GDM1 (cell line): ENCODE measurements at regions not wholly inside any gene's neighbourhood (a gene's known extent, or its start where the extent isn't known, plus 50 kb on each side); places are given as distances from the start of the nearest gene placed in this dataset.
"Not testable (repeated sequence)": the region's sequence is repeated elsewhere in the genome, so short reads cannot be mapped to it uniquely, and the experiment has no call there.

ENCODE experiments used
- DNase-seq: peaks from one replicate; lab custom pipeline; 2025; lab: John Stamatoyannopoulos, UW

DNA sequence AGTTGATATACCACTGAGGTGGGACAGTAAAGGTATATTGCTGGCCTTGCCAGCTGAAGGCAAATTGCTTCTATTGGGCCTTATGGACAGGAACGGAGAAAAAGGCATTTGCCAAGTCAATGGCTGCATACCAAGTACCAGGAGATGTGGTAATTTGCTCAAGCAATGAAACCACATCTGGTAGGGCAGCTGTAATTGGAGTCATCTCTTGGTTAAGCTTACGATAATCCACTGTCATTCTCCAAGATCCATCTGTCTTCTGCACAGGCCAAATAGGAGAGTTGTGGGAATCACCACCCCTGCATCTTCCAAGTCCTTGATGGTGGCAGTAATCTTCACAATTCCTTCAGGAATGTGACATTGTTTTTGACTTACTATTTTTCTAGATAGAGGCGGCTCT is 350.7 kb upstream of the ADAMTS5 start:
- DNase-seq = not testable (repeated sequence)

DNA sequence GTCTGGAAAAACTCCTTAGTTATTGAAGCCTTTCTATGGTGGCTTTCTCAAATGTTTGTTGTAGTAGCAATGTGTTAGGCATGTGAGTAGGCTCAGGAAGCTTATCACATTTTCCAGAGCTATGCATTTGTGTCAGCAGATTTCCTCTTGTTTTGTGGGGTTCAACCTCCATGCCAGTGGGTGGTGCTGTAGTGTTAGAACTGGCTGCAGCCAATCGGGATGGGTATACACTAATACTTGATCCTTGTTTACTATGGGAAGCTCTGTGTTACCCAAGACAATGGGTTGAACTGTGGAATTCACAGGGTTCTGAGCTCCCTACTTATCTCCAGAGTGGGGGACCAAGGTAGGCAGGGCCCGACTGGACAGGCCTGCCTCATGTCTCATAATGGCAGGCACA is 348.5 kb upstream of the ADAMTS5 start:
- no peak for DNase-seq

DNA sequence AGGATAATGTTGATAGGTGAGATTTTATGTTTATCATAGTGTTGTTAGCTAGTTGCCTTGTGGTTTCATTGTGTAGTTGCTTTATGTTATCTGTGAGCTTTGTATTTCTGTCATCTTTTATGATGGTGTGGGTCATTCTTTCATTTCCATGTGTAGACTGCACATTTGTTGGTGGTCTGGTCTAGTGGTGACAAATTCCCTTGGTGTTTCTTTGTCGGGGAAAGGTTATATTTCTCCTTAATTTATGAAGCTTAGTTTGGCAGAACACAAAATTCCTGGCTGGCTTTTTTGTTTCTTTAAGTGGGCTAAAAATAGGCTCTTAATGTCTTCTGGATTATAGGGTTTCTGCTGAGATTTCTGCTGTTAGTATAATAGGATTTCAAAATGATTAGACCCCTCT is 347.2 kb upstream of the ADAMTS5 start:
- no peak for DNase-seq

DNA sequence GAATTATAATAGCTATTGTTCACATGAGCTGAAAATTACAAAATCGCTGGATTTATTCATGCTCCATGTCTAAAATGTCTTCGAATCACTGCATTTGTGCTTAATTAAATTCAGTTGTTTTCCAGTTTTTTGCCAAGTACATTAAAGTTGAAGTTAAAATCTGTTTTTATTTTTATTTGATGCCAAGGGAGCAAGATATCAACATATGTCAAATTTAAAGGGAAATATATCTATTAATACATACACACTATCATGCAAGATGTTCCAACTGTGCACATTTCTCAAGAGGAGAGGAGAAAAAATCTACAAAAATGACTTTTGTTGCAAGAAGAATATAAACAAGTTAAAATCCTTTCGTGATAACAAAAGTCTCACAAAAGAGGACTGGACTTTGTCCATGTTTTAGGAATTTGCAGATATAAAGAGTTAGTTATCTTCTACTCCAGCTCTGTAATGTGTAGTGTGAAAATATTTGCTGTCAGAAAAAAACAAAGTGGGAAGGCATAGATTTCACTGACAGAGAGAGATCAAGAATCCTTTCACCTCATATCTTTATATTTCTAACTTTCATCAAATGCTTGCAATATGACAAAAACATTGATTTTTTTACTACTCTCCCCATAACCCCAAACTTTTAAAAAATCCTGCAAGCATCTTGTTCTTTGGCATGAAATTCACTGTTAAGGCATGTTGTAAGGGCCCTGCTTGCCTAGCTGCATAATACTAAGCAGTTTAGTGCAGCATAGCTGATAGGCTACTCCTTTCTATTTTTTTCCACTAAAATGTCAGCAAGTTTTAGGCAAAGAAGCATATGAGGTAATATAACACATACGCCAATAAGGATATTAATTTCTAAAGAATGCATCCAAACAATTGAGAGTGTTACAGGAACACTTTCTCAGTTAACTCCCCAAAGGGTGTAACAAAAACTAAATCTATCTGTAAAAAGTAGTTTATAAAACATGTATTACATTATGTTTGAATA is 340.2 kb upstream of the ADAMTS5 start:
- DNase-seq = no peak

DNA sequence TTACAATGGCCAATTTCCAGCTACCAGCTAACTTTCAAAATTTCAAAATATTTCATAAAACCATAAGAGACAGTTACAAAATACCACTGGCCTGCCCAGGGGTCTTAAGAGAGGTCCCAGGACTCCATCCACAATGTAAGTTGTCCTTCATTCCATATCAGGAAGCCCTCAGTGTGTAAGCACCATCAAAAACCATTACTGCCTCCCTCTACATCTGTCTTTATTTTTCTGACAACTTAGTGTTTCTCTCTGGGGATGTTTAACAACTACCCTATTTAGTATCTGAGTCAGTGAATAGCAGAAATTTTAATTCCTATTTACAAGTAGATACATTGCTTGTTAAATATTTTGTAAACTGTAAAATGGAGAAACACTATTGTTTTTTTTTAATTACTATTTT is 339.3 kb upstream of the ADAMTS5 start:
- no peak for DNase-seq

DNA sequence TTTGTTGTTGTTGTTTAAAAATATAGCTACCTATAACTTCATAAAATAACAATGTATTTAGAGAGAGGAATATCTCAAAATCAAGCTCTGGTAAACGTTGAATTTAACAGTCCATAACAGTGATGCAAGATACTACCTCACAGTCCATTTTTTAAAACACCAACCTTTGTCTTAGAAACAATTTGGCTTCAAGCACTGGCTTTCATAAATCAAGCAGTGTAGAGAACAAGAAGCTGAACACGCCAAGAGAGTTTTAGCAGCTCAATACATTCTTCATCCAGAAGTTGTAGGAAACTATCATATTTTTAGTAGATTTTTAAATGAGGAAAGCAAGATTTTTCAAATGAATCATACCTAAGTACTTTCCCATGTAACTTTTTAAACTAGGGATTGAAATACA is 334.3 kb upstream of the ADAMTS5 start:
- DNase-seq = no peak

DNA sequence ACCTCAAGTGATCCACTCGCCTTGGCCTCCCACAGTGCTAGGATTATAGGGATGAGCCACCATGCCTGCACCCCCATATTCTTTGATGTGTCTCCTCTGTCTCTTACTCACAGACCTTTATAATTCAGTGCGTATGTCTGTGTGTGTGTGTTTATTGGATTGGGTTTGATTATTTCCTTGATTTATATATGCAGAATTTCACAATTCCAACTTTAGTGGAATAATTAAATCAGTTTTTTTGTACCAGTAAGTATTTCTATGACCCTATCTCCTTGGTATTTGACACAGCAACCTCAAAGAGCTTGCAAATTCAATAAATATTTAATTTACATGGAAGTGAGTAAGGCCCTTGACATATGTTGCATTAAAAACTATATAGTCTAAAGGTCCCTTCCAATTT is 333.9 kb upstream of the ADAMTS5 start:
- DNase-seq = no peak

DNA sequence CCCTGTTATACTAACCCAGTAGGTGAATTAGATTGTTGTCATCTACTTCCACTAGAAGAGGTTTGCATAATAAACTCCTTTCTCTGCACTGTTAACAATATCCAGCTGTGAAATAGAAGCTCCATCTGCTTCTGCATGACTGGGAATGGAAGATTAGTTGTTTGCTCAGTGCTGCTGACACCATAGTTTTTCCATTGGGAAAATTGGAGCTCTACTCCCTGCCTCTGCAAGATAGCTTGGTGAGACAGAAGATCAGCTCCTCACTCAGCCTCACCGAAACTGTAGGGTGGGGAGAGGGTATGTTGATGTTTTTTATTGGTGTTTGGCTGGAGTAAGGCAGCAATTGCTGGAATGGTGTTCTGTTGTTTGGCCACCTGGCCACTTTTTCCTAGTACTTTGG is 331.6 kb upstream of the ADAMTS5 start:
- no peak for DNase-seq

DNA sequence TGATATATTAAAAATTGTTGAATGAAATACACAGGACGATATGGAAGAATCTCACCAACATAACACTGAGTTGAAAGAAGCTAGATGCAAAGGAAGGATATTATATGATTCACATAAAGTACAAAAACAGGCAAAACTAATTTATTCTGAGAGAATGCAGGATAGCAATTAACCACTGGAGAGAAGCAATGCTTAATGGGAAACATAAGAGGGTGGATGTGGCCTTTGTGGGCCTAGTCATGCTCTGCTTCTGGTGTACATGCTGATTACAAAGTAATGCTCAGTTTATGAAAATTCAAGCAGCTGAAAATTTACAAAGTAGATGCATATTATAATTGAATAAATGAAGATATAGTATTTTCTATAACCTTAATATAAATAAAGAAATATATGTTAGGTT is 326.4 kb upstream of the ADAMTS5 start:
- no peak for DNase-seq

DNA sequence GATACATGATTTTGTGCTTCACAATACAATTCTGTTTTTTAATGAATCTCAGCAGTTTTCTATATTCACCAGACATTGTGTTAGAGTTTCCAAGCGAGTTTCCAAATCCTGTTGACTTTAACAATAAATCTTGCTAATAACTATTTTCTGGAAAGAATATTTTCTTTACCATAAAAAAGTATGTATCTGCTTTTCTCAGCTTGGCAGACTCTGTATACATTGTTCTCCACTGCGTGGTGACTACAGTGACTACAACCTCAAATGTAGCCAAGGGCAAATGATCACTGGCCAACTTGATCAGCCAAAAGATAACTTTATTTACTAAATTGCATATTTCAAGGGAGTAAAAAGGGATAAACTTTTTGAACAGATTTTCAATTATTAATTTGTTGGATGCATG is 325.9 kb upstream of the ADAMTS5 start:
- DNase-seq = no peak

DNA sequence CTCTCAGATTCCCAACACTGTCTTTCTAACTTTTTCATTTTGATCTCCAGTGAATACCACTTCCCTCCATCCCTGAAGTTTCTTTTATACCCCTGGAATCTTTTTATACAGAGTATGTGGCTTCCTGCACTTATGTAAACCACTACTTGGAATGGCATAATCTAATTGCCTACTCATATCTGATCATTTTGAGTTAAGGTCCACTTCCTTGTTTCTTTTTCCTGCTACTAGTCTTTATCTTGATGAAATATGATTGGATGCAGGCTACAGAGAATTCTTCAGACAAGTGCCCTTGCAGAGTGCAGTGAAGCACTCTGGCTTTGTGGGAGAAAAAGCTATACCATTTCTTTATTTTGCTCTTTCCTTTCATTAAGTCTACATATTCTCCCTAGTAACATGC is 325.3 kb upstream of the ADAMTS5 start:
- no peak for DNase-seq

DNA sequence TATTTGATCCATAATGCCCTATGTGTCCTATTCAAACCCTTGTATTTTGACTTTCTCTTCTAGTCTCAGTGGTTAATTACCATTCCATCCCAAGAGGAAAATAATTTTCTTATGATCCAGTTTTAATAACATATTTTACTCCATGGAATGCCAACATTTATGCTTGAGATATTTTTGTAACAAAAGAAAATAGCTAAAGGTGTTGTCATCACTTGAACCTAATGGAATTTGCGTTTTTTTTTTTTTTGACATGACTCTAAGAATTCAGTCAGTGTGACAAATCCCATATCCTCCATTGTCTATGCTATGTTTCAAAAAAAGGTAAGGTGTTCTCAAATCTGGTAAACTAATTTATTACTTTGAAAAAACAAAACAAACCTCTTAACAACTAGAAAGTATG is 324.1 kb upstream of the ADAMTS5 start:
- DNase-seq = no peak

DNA sequence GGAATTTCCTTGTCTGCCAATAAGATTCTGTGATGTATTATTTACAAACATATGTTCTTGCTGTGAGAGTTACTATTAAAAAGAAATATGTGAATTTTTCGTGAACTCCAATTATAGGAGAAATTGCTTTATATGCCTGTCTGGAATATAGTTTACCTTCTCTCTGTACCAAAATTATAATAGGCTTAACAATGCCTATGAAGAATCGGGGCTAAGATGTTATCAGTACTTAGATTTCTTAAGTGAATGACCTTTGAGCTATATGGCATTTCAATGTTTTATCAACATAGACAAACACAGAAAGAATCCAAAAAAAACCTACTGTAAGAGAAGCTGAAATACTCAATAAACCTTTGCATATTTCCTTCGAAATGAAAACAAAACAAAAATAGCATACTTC is 323.1 kb upstream of the ADAMTS5 start:
- no peak for DNase-seq

DNA sequence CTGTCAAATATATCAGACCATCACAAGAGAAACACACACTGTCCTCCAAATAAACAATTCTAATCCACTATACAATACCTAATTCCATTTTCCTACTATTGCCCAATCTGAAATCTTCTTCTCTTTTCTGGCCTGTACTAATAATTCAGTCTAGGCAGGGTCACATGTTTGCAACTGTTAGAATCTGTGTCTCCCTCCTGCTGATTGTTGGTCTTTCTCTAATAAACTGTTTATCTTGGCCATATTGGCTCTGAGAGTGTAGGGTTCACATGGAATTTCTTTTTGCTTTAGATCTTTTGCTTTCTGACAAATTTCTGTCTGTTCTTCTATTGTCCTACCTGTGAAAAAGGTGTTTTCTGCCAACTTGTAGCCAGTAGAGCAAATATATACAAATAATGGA is 319.9 kb upstream of the ADAMTS5 start:
- DNase-seq = no peak

DNA sequence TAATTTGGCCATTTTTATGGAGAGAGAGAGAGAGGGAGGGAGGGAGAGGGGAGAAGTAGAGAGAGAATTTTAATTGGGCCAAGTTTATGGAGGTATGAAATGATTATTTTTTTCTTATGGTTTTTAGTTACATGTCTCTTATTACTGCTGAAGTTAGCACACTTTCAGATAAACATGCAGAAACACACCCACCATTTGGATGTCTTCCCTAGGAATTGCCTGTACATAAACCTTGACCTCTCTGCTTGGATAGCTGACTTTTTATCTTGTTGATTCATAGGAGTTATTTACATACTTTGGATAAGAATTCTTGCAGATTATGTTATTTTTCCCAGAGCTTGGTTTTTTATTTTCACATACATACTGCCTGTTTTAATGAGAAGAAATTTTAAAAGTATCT is 310.2 kb upstream of the ADAMTS5 start:
- no peak for DNase-seq

DNA sequence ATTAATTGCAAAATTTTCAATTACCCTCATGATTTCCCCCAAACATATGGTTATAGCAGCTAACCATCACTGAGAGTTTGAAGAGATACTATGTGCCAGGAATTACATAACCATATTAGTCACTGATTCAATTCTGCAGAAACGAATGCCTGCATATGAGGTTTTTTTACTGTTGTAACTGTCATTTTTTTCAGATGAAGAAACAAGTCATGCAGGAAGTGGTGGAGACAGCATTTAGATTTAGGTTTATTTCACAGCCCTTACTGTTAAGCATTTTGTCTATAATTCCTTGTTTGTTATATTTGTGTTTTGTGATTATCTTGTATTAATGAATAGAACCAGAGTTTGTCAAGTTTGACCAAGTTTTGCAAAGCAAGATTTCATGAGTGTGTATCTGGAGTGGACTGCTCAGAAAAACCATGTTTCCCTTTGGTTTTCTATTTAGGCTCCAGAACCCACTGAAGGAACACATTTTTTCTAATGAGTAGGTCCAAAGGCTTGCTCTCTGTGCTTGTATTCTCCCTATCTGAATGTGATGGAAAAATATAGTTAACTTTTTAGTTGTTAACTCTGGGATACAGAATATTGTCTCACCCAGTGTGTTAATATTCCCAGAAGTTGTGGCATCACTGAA is 308.5 kb upstream of the ADAMTS5 start:
- no peak for DNase-seq

DNA sequence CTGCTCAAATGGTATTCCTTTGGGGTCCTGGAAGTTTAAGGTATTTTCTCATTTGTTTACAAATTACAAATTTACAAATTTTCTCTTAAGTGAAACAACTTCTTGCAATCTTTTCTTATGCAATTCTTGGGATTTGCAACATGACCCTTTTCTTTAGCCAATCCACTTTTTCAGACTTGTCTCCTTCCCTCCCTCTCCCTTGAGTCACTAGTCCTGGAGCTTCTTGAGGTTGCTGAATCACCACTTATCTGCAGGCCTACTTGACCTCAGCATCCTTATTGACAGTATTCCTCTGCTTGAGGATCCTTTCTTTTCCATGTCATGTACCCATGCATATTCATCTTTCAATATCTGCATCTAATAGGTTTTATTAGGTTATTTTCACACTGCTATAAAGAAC is 302.8 kb upstream of the ADAMTS5 start:
- DNase-seq = no peak

DNA sequence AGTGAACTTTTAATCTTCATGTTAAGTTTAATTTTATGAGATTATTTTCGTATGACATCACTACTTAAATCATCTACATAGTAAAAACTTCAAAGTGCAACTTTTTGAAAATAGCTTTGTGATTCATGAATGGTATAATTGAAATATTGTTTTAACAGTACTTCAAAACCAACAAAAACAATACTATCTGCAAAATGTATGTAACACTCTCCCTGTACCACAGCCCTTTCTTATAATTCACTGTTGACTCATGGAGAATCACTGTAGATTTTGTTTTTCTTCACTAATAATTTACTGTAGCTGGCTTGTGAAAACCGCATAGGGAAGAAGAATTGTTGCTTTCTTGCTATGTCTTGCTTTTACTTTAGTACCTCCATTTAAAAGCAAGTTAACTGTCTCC is 301.4 kb upstream of the ADAMTS5 start:
- no peak for DNase-seq

DNA sequence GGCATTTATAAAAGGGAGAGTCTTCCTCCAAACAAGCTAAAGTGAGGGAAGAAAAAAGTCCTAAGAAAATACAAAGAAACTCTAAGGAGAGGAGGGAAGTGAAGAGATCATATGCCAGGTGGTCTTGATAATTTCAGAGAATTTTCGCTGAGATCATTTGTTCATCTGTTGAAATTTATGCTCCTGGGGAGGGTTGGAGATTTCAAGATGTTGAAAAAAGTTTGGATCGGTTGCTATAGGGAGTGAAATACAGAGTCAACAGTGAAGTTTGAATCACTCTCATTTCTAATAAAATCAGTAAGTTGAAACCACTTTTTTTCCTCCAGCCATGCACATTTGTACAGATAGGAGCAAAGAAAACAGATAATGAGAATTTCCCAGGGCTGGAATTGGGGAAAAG is 299.1 kb upstream of the ADAMTS5 start:
- DNase-seq = no peak

DNA sequence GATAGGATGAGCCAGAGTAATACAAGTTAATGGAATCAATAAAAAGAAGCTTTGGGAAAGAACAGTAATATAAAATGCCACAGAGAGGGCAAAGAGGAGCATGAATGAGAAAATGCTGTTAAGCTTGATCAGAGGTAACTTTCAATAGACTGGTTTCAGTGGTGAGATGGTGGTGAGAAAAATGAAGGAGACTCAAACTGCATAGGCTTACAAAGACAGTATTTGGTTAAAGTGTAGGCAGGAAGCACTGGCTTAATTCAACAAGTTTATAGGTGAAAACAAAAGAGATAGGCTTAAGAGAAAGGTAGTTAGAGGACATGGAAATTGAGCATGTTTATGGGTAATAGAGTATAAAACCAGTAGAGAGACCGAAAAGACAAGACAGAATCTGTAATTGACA is 298.6 kb upstream of the ADAMTS5 start:
- no peak for DNase-seq

DNA sequence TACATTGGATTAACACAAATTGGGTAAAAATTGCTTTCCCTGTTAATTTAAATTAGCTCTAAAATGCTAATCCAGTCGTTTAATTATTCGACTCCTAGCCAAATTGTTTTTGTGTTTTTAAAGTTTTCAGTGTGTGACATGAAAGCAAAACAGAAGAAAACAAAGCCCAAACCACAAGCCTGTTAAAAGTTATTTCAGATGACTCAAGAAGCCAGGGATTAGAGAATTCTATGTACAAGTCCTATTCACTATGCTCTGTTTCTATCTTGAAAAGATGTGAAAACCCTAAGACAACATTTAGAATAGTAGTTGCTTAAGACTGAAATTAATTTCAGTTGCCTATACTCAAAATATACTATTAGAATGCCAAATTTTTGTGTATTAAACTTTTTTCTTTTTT is 294.8 kb upstream of the ADAMTS5 start:
- no peak for DNase-seq

DNA sequence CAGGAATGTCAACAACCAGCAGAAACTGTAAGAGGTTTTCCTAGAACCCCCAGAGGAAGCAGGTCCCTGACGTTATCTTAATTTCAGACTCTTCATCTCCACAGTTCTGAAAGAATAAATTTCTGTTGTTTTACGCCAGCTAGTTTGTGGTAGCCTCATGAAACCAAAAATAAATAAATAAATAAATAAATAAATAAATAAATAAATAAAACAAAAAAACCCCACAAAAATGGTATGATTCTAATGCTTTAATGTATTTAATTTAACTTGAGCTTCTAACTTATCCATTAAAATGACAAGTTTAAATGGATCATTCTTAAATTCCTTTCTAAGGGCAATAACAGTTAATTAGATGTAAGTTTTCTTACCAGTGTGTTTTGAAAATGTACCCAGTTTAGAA is 293.8 kb upstream of the ADAMTS5 start:
- DNase-seq = no peak

DNA sequence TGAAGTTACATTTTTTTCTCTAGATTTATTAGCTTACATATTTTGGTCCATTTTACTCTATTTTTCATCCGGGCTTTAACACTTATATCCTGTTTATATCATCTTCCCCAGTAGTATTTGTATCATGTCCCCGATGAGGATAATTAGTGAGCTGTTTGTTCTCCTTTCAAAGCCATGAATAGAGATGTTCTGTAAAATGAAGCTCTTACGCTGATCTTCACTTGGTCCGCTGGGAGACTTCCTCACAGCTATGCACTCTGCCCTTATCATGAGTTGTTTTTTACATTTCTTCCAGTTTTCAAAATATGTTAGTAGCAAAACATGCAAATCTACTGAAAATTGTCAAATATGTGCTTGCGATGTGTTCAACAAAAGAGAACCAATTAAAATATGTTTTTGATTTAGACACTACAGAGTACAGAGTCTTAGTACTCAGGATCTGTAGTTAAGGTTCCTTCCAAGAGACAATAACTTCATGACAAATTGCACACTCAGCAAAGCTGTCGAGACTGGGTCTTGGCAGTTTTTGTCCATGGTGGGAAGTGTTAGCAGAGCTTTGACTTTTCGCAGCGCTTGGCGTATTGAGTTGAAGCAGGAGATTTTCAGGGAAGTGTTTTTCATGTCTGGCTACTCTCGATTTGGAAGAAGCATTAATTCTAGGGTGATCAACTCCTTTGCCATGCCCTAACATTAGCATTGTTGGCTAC is 292.0 kb upstream of the ADAMTS5 start:
- DNase-seq = no peak
